GM21786 (cell line): ENCODE measurements at regions not wholly inside any gene's neighbourhood (a gene's known extent, or its start where the extent isn't known, plus 50 kb on each side); places are given as distances from the start of the nearest gene placed in this dataset.

Experiments used
- ATAC-seq: cut with Tn5 transposase; IDR thresholded peaks from one replicate; pipeline ENCODE4 v1.9.1; 2021; ENCODE audit not compliant: unreplicated experiment

GRCh38 chr16:51816929-51817328 lies 665.9 kb upstream of the SALL1 start:
- no peak for ATAC-seq

GRCh38 chr16:51815523-51815922 lies 664.5 kb upstream of the SALL1 start:
- ATAC-seq, result no peak

- ATAC-seq, result no peak
Measured at GRCh38 chr16:51814617-51815016, 663.5 kb upstream of the SALL1 start.

GRCh38 chr16:51813609-51814008 lies 662.5 kb upstream of the SALL1 start:
- ATAC-seq, result no peak

GRCh38 chr16:51812945-51813344 lies 661.9 kb upstream of the SALL1 start:
- no peak for ATAC-seq

GRCh38 chr16:51807551-51807950 lies 656.5 kb upstream of the SALL1 start:
- no peak for ATAC-seq

GRCh38 chr16:51801635-51802034 lies 650.6 kb upstream of the SALL1 start:
- ATAC-seq, result no peak

GRCh38 chr16:51797669-51798259 lies 646.7 kb upstream of the SALL1 start:
- no peak for ATAC-seq

- ATAC-seq, result no peak
Measured at GRCh38 chr16:51779240-51779639, 628.2 kb upstream of the SALL1 start.

- no peak for ATAC-seq
Measured at GRCh38 chr16:51773071-51773890, 622.2 kb upstream of the SALL1 start.

- ATAC-seq, result no peak
Measured at GRCh38 chr16:51766739-51767138, 615.7 kb upstream of the SALL1 start.

- ATAC-seq, result no peak
Measured at GRCh38 chr16:51763072-51763661, 612.1 kb upstream of the SALL1 start.

GRCh38 chr16:51762081-51762996 lies 611.3 kb upstream of the SALL1 start:
- ATAC-seq, result peak; percentile 93

- ATAC-seq, result no peak
Measured at GRCh38 chr16:51761001-51761400, 609.9 kb upstream of the SALL1 start.

GRCh38 chr16:51759999-51760398 lies 608.9 kb upstream of the SALL1 start:
- no peak for ATAC-seq

- ATAC-seq, result no peak
Measured at GRCh38 chr16:51759329-51759728, 608.3 kb upstream of the SALL1 start.

- ATAC-seq, result no peak
Measured at GRCh38 chr16:51757921-51758479, 606.9 kb upstream of the SALL1 start.

GRCh38 chr16:51757505-51757904 lies 606.4 kb upstream of the SALL1 start:
- no peak for ATAC-seq

GRCh38 chr16:51757124-51757470 lies 606.0 kb upstream of the SALL1 start:
- no peak for ATAC-seq

GRCh38 chr16:51756447-51757123 lies 605.5 kb upstream of the SALL1 start:
- ATAC-seq, result no peak
